ENCODE measurements at regions not wholly inside any gene's neighbourhood (a gene's known extent, or its start where the extent isn't known, plus 50 kb on each side); places are given as distances from the start of the nearest gene placed in this dataset.

- no peaks in the 10 kb centered on the region for H3K27me3 ChIP-seq (ENCODE audit: control insufficient read depth in 1 of 2, insufficient read depth in 2 of 2, low read length in 1 of 2)
- no peak overlapping the region for H3K4me3 ChIP-seq (ENCODE audit: low read length in 2 of 2)
- H3K4me1 ChIP-seq (ENCODE audit: control insufficient read depth in 1 of 2, insufficient read depth in 2 of 2, low read length in 2 of 2): no peaks in the 10 kb centered on the region
- WGBS, 2 donors: 91 to 95% methylated on average over 4 of the region's 4 CpGs
- intact Hi-C loops (cut with DNase I): no loop called here
- H3K36me3 ChIP-seq (ENCODE audit: control insufficient read depth in 1 of 2, insufficient read depth in 2 of 2, low read length in 1 of 2): no peaks in the 10 kb centered on the region
- DNase-seq (no peak), ATAC-seq (ENCODE audit: low FRiP score) (no peak)
- peaks cover 2% of the 10 kb centered on the region for H3K9me3 ChIP-seq (ENCODE audit: control insufficient read depth, low read length)
- H3K27ac ChIP-seq (ENCODE audit: low read depth in 1 of 2, low read length in 2 of 2): no peak overlapping the region
These were observed 1100.0 kb downstream of the GRIK2 start for GRCh38 chr6:102493485-102493884.

DNA sequence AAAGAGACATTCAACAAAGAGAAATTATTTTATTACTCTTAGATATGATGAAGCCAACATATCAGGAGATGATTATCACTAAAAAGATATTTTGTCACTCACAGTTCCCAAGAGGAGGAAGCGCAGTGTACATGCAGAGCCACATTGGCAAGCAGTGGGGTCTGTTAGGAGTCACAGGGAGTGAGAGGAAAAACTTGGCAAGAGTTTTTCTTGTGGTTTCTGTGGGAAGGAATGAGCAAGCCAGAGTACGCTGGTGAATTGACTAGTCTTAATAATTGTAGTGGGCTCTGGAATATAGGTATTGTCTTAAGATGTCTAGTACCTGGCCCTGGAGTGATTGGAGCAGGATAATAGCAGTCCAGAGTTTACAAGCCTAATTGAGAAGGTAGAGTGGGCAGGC is 1095.2 kb downstream of the GRIK2 start:
- intact Hi-C loops (cut with DNase I): no loop called here
- Histone ChIP-seq H3K9me3 (ENCODE audit: control insufficient read depth, low read length) (no peaks in the 10 kb centered on the region), H3K27me3 (ENCODE audit: control insufficient read depth in 1 of 2, insufficient read depth in 2 of 2, low read length in 1 of 2) (no peaks in the 10 kb centered on the region), H3K36me3 (ENCODE audit: control insufficient read depth in 1 of 2, insufficient read depth in 2 of 2, low read length in 1 of 2) (no peaks in the 10 kb centered on the region), H3K4me3 (ENCODE audit: low read length in 2 of 2) (no peak overlapping the region), H3K27ac (ENCODE audit: low read depth in 1 of 2, low read length in 2 of 2) (no peak overlapping the region), H3K4me1 (ENCODE audit: control insufficient read depth in 1 of 2, insufficient read depth in 2 of 2, low read length in 2 of 2) (no peaks in the 10 kb centered on the region)
- DNase-seq: no peak
- WGBS, 2 donors: 71 to 74% methylated on average over 2 of the region's 2 CpGs
- ATAC-seq (ENCODE audit: low FRiP score): no peak

GRCh38 chr6:102485480-102485879 is 1092.0 kb downstream of the GRIK2 start:
- no peak for ATAC-seq (ENCODE audit: low FRiP score)
- H3K9me3 ChIP-seq (ENCODE audit: control insufficient read depth, low read length): no peaks in the 10 kb centered on the region
- no peaks in the 10 kb centered on the region for H3K36me3 ChIP-seq (ENCODE audit: control insufficient read depth in 1 of 2, insufficient read depth in 2 of 2, low read length in 1 of 2)
- H3K27me3 ChIP-seq (ENCODE audit: control insufficient read depth in 1 of 2, insufficient read depth in 2 of 2, low read length in 1 of 2): no peaks in the 10 kb centered on the region
- intact Hi-C loops (cut with DNase I): no loop called here
- WGBS, 2 donors: 70 to 72% methylated on average over 1 of the region's 1 CpG
- H3K4me3 ChIP-seq (ENCODE audit: low read length in 2 of 2): no peak overlapping the region
- no peak for DNase-seq
- H3K4me1 ChIP-seq (ENCODE audit: control insufficient read depth in 1 of 2, insufficient read depth in 2 of 2, low read length in 2 of 2): no peaks in the 10 kb centered on the region
- H3K27ac ChIP-seq (ENCODE audit: low read depth in 1 of 2, low read length in 2 of 2): no peak overlapping the region

DNA sequence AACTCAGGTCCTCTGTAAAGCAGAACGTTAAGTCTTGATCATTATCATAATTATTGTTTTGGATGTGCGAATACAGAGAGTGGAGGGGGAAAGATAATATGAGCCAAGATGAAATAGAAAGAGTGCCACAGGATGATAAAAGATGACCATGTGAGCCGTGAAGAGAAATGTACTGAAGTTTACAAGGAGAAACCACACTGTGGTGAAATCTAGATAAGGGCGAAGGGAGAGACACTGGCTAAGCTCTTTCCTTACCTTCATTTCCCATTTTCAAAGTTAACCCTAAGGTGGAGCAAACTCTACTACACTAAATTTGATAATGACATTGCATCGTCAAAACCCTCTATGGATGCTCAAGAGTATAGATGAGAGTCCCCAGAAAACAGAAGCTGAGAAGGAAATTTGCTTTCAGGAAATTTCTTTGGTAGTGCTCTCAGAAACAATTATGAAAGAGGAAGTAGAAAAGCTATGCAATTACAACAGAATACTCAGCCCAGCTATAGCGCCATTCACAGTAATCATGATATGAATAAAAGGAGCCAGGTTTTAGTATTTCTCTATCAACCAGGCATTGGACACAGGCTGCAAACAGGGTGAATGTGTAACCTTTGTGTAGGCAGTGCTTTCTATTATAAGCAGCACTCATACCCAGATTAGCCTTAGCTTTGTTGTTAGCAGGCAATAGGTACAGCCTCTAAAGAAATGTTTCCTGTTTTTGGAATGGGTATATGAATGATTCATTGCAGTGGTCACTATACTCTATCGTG is 1080.7 kb downstream of the GRIK2 start:
- Histone ChIP-seq H3K36me3 (ENCODE audit: control insufficient read depth in 1 of 2, insufficient read depth in 2 of 2, low read length in 1 of 2) (no peaks in the 10 kb centered on the region), H3K4me1 (ENCODE audit: control insufficient read depth in 1 of 2, insufficient read depth in 2 of 2, low read length in 2 of 2) (no peaks in the 10 kb centered on the region), H3K4me3 (ENCODE audit: low read length in 2 of 2) (no peak overlapping the region), H3K9me3 (ENCODE audit: control insufficient read depth, low read length) (no peaks in the 10 kb centered on the region), H3K27me3 (ENCODE audit: control insufficient read depth in 1 of 2, insufficient read depth in 2 of 2, low read length in 1 of 2) (no peaks in the 10 kb centered on the region), H3K27ac (ENCODE audit: low read depth in 1 of 2, low read length in 2 of 2) (no peak overlapping the region)
- ATAC-seq (ENCODE audit: low FRiP score): no peak
- intact Hi-C loops (cut with DNase I): no loop called here
- no peak for DNase-seq
- WGBS, 2 donors: 81 to 85% methylated on average over 7 of the region's 7 CpGs

- intact Hi-C loops (cut with DNase I): no loop called here
- no peak overlapping the region for H3K4me3 ChIP-seq (ENCODE audit: low read length in 2 of 2)
- DNase-seq (peak in 1 of 2 donors; percentile 32), ATAC-seq (ENCODE audit: low FRiP score) (no peak)
- no peaks in the 10 kb centered on the region for H3K9me3 ChIP-seq (ENCODE audit: control insufficient read depth, low read length)
- H3K4me1 ChIP-seq (ENCODE audit: control insufficient read depth in 1 of 2, insufficient read depth in 2 of 2, low read length in 2 of 2): no peaks in the 10 kb centered on the region
- no peaks in the 10 kb centered on the region for H3K36me3 ChIP-seq (ENCODE audit: control insufficient read depth in 1 of 2, insufficient read depth in 2 of 2, low read length in 1 of 2)
- H3K27ac ChIP-seq (ENCODE audit: low read depth in 1 of 2, low read length in 2 of 2): no peak overlapping the region
- 84 to 97% methylated on average over 4 of the region's 4 CpGs for WGBS, 2 donors
- no peaks in the 10 kb centered on the region for H3K27me3 ChIP-seq (ENCODE audit: control insufficient read depth in 1 of 2, insufficient read depth in 2 of 2, low read length in 1 of 2)
These were observed 1065.5 kb downstream of the GRIK2 start for GRCh38 chr6:102458990-102459389.

GRCh38 chr6:102438171-102438570 is 1044.7 kb downstream of the GRIK2 start:
- 74 to 80% methylated on average over 1 of the region's 1 CpG for WGBS, 2 donors
- Histone ChIP-seq H3K27me3 (ENCODE audit: control insufficient read depth in 1 of 2, insufficient read depth in 2 of 2, low read length in 1 of 2) (no peaks in the 10 kb centered on the region), H3K4me1 (ENCODE audit: control insufficient read depth in 1 of 2, insufficient read depth in 2 of 2, low read length in 2 of 2) (no peaks in the 10 kb centered on the region), H3K27ac (ENCODE audit: low read depth in 1 of 2, low read length in 2 of 2) (no peak overlapping the region), H3K4me3 (ENCODE audit: low read length in 2 of 2) (no peak overlapping the region), H3K36me3 (ENCODE audit: control insufficient read depth in 1 of 2, insufficient read depth in 2 of 2, low read length in 1 of 2) (no peaks in the 10 kb centered on the region), H3K9me3 (ENCODE audit: control insufficient read depth, low read length) (no peaks in the 10 kb centered on the region)
- no peak for DNase-seq
- intact Hi-C loops (cut with DNase I): no loop called here
- no peak for ATAC-seq (ENCODE audit: low FRiP score)

DNA sequence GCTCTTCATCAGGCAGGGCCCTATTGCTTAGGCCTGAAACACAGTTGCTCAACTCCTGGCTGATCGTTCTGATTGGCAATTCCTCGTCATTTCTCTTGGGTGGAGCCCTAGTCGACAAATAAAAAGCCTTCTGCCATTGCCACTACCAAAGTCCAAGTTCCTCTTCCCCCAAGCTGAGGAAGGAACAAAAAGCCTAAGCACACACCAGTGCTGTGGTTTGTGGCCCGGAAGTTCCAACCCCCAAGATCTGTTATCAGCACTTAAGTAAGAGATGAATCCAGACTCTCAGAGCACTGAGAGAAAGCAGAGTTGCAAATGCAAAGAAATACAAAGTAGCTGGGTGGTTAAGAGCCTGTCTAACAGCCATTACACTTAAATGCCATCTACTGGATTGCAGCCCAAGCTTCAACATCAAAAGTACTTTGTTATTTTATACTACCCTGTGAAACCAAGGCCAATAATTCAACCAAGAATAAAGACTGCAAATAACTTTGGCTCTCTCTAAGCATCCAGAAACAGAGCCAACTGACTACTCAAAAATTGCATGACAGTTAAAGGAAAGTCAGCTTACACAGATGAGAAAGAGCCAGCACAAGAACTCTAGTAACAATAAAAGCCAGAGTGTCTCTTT is 1024.0 kb downstream of the GRIK2 start:
- Histone ChIP-seq H3K27me3 (ENCODE audit: control insufficient read depth in 1 of 2, insufficient read depth in 2 of 2, low read length in 1 of 2) (no peaks in the 10 kb centered on the region), H3K4me1 (ENCODE audit: control insufficient read depth in 1 of 2, insufficient read depth in 2 of 2, low read length in 2 of 2) (no peaks in the 10 kb centered on the region), H3K36me3 (ENCODE audit: control insufficient read depth in 1 of 2, insufficient read depth in 2 of 2, low read length in 1 of 2) (no peaks in the 10 kb centered on the region), H3K9me3 (ENCODE audit: control insufficient read depth, low read length) (no peaks in the 10 kb centered on the region), H3K27ac (ENCODE audit: low read depth in 1 of 2, low read length in 2 of 2) (no peak overlapping the region), H3K4me3 (ENCODE audit: low read length in 2 of 2) (no peak overlapping the region)
- WGBS, 2 donors: 72 to 76% methylated on average over 4 of the region's 4 CpGs
- intact Hi-C loops (cut with DNase I): no loop called here
- DNase-seq (no peak), ATAC-seq (ENCODE audit: low FRiP score) (no peak)

- Histone ChIP-seq H3K27ac (ENCODE audit: low read depth in 1 of 2, low read length in 2 of 2) (no peak overlapping the region), H3K4me3 (ENCODE audit: low read length in 2 of 2) (no peak overlapping the region), H3K4me1 (ENCODE audit: control insufficient read depth in 1 of 2, insufficient read depth in 2 of 2, low read length in 2 of 2) (no peaks in the 10 kb centered on the region), H3K36me3 (ENCODE audit: control insufficient read depth in 1 of 2, insufficient read depth in 2 of 2, low read length in 1 of 2) (no peaks in the 10 kb centered on the region), H3K9me3 (ENCODE audit: control insufficient read depth, low read length) (no peaks in the 10 kb centered on the region), H3K27me3 (ENCODE audit: control insufficient read depth in 1 of 2, insufficient read depth in 2 of 2, low read length in 1 of 2) (no peaks in the 10 kb centered on the region)
- no peak for DNase-seq
- no peak for ATAC-seq (ENCODE audit: low FRiP score)
- WGBS, 2 donors: 71 to 83% methylated on average over 1 of the region's 1 CpG
- intact Hi-C loops (cut with DNase I): no loop called here
These were observed 1022.4 kb downstream of the GRIK2 start for GRCh38 chr6:102415891-102416290.

DNA sequence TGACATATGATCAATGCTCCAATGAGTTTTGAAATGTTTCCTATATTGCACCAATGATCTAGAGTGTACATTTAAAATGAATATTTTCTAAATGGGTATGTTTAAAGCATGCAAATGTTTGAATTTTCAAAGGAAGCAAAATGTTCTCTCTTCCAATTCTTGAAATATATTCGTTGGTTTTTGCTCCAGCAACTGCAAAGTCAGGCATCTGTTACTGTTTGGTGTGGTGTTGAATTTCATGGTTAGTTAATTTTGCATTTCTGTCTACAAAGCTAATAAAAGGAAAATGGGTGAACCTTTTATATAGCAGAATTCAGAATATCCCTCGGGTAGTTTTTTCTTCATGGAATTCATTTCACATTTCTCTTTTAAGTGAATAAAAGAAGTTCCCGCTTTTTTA is 1018.3 kb downstream of the GRIK2 start:
- Histone ChIP-seq H3K27me3 (ENCODE audit: control insufficient read depth in 1 of 2, insufficient read depth in 2 of 2, low read length in 1 of 2) (no peaks in the 10 kb centered on the region), H3K27ac (ENCODE audit: low read depth in 1 of 2, low read length in 2 of 2) (no peak overlapping the region), H3K36me3 (ENCODE audit: control insufficient read depth in 1 of 2, insufficient read depth in 2 of 2, low read length in 1 of 2) (no peaks in the 10 kb centered on the region), H3K4me3 (ENCODE audit: low read length in 2 of 2) (no peak overlapping the region), H3K4me1 (ENCODE audit: control insufficient read depth in 1 of 2, insufficient read depth in 2 of 2, low read length in 2 of 2) (no peaks in the 10 kb centered on the region), H3K9me3 (ENCODE audit: control insufficient read depth, low read length) (no peaks in the 10 kb centered on the region)
- DNase-seq (no peak), ATAC-seq (ENCODE audit: low FRiP score) (no peak)
- 73 to 74% methylated on average over 3 of the region's 3 CpGs for WGBS, 2 donors
- intact Hi-C loops (cut with DNase I): no loop called here
